GM21360 (cell line): ENCODE measurements at regions not wholly inside any gene's neighbourhood (a gene's known extent, or its start where the extent isn't known, plus 50 kb on each side); places are given as distances from the start of the nearest gene placed in this dataset.

Experiments used
- ATAC-seq: cut with Tn5 transposase; IDR thresholded peaks from one replicate; pipeline ENCODE4 v1.9.1; 2021; ENCODE audit warnings: mild to moderate bottlenecking, moderate library complexity; ENCODE audit not compliant: unreplicated experiment

DNA sequence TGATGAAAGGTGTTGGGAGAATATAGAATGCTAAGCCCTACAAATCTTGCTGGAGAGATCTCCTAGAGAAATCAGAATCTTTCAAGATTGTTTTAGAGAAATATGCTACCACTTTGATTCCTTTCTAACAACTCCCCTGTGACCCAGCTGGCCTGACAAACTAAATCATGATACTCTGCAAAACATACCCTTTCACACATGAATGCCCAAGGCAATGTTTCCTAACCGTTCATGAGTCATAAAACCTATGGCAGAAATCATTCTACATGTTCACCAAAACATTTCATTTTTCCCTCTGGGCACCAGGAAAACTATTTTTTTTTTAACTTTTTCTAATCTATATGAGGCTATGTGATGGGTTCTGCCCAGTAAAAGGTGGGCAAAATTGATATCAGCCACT, 77.8 kb upstream of the SETBP1 start:
- ATAC-seq: no peak

DNA sequence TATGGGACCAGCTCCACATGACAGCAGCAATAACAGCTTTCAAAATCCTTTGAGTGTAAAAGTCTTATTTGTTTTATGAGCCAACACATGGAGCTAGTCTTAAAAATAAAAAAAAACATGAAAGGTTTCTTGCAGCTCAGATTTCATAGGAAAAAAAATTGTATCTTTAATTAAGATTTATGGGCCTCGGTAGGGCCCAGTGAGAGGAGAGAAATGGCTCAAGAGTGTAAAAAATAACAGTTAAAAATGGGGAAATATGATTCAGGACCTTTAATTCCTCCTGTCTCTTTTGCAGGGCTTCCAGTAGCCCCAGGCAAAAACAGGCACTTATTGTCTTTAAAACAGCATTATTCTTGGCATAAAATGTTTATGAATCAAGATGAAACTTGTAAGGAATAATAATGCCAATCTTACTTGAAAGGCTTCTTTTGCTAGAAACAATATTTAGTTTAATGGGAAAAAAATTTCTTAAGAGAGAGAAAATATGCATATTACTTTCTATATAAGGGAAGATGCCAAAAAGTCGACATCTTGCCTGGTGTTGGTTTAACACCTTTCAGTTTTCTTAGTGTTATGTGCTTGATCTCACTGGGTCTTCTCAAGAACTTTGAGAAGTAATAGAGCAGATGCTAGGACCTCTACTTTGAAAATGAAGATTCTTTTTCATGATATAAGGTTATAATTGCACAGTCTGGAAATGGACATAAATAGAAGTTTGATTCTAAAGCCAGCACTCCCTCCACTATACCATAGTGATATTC, 71.3 kb upstream of the SETBP1 start:
- no peak for ATAC-seq

DNA sequence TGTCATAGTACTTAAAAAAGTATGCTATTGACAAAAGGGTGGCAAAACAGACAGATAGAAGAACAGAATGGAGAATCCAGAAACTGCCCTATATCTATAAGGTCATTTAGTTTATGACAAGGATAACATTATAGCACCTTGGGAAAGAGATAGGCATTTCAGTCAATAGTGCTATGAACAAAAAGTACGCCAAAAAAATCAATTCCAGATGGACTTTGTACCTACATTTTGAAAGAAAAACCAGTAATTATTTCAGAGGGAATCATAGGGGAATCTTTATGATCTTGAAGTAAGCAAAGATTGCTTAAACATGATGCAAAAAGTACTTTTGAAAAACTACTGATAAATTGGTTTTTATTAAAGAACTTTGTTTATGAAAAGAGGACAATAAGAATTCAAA, 59.9 kb upstream of the SETBP1 start:
- ATAC-seq: no peak

DNA sequence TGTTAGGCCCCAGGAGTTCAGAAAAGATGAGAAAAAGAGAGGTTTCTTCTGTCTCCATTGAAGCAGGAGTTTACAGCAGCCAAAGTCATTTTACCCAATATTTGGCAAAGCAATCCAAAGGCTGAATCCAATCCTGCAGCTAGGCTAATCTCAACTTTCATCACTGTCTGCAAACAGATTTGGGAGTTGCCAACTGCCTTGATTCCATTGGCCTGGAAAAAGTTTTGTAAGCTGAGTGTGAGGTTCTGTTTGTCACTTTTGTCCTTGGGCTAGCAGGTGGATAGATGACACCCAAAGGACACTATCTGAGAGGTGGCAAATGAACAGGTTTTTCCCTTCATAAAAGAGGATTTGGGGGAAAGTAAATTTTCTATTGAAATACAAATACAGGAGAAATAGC, 56.6 kb upstream of the SETBP1 start:
- no peak for ATAC-seq

DNA sequence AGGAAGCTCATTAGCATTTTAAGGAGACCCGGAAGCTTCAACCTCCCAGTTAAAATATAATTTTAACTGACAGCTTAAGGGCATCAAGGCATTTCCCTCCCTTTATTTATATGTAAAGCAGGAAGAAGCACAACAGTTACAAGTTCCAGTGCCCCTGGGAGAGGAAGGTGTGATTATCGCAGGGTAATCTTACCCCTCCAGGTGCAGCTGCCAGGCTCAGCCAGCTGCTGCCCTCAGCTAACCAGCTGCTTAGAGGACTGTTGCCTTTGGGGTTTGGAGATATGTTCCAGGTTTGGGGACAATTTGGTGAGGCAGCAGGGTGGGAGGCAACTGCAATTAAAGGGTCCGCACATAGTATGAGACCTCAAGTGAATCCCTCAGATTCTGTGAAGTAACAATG, 55.3 kb upstream of the SETBP1 start:
- ATAC-seq: no peak

DNA sequence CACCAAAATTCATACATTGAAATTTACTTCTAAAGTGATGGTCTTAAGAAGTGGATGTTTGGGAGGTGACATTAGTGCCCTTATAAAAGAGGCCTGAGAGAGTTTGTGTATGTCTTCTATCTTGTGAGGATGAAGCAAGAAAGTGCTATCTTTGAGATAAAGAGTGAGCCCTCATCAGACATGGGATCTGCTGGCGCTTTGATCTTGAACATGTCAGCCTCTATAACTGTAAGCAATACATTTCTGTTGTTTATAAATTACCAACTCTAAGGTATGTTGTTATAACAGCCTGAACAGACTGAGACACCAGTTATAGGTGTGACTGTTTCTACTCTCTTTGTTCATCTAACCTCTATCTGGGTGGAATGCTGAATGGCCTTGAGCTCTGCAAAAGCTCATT, 54.5 kb upstream of the SETBP1 start:
- no peak for ATAC-seq

DNA sequence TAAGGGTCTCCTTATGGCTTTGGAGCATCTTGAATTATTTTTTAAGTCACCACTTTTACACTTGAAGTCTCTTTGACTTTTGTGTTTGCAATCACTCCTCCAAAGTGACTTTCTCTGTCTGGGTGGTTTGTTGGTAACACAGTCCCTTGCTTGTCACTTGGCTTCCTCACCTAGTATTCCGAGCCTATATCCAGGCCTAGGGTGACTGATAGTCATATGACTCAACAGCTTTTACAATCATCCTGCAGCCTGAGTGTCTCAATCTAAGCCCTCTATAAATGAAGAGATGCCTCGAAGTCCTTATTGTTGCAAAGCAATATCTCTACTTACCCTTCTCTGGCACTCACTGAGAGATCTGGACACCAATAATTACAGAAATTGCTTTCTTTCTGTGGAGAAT, 53.9 kb upstream of the SETBP1 start:
- no peak for ATAC-seq

DNA sequence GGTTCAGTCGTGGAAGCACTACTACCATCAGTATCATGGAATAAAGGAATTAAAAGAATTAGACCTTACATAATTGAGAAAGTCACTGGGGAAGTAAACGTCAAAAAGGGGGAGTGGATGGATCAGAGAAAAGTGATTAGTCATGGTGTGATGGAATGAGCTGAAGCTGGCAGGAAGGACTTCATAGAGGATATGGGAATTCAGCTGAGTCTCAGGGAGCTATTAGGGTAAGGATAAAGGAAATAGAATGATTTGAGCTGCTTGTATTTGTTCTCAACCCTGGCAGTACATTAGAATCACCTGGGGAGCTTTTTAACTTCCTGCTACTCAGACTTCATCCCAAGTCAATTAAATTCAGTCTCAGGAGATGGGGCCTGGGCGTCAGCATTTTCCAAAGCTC, 53.4 kb upstream of the SETBP1 start:
- no peak for ATAC-seq

DNA sequence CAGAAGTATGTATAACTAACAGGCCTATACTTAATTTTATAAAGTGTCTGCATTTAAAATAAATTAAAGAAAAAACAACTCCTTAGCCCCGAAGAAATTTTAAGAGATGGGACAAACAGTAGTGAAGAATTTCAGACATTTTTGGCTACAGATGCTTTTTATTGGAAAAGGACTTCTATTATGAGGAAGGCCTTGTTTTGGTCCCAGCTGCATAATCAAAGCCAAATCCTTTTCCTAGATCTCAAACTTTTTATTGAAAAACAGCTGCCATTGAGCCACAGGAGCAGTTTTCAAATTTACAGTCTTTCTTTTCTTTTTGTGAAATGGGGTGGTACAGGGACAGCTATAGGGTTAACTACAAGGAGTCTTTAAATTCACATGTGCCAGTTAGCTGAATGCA, 51.3 kb upstream of the SETBP1 start:
- ATAC-seq: no peak

DNA sequence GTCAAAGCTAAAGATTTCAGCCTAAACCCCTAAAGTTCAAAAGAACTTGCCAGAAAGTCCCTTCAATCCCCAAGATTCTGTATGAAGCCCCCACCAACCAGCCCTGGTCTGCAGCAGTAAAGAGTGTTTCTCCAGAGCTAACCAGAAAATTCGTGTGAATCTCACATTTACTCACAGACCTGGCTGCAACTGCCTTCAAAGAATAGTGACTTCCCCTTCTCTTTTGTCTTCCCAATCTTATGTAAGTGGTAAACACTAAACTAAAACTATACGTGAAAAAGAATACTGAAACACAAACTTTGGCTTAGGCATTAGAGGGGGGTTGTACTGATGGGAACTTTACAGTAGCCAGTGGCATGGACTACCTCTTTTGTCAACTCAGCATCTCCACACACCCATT, 50.6 kb upstream of the SETBP1 start:
- ATAC-seq: no peak
